ENCODE measurements at regions not wholly inside any gene's neighbourhood (a gene's known extent, or its start where the extent isn't known, plus 50 kb on each side); places are given as distances from the start of the nearest gene placed in this dataset.

GRCh38 chr3:76872999-76873398, 166.9 kb upstream of the ROBO2 start:
- no peak for DNase-seq (ENCODE audit: low read depth)

GRCh38 chr3:76873532-76874242, 166.2 kb upstream of the ROBO2 start:
- DNase-seq (ENCODE audit: low read depth), result no peak
- no peak for TF ChIP-seq CTCF (IDR thresholded peaks at IDR 0.05; ENCODE audit: insufficient read depth, low read depth, low read length, missing control alignments)

More at GRCh38 chr3:76872999-76873398, 166.9 kb upstream of the ROBO2 start:
- no peak for TF ChIP-seq CTCF (IDR thresholded peaks at IDR 0.05; ENCODE audit: insufficient read depth, low read depth, low read length, missing control alignments)
- H3K4me3 ChIP-seq (ENCODE audit: low read depth, low read length), result no peak overlapping the region

GRCh38 chr3:76879959-76880358, 159.9 kb upstream of the ROBO2 start:
- no peak for DNase-seq (ENCODE audit: low read depth)
- H3K4me3 ChIP-seq (ENCODE audit: low read depth, low read length), result no peak overlapping the region
- no peak for TF ChIP-seq CTCF (IDR thresholded peaks at IDR 0.05; ENCODE audit: insufficient read depth, low read depth, low read length, missing control alignments)

More at GRCh38 chr3:76873532-76874242, 166.2 kb upstream of the ROBO2 start:
- no peak overlapping the region for H3K4me3 ChIP-seq (ENCODE audit: low read depth, low read length)

GRCh38 chr3:76886761-76887500, 153.0 kb upstream of the ROBO2 start:
- TF ChIP-seq CTCF (IDR thresholded peaks at IDR 0.05; ENCODE audit: insufficient read depth, low read depth, low read length, missing control alignments), result no peak
- DNase-seq (ENCODE audit: low read depth), result no peak
- no peak overlapping the region for H3K4me3 ChIP-seq (ENCODE audit: low read depth, low read length)

- no peak overlapping the region for H3K4me3 ChIP-seq (ENCODE audit: low read depth, low read length)
- no peak for DNase-seq (ENCODE audit: low read depth)
- TF ChIP-seq CTCF (IDR thresholded peaks at IDR 0.05; ENCODE audit: insufficient read depth, low read depth, low read length, missing control alignments), result no peak
These were observed 151.0 kb upstream of the ROBO2 start for GRCh38 chr3:76888856-76889255.

GRCh38 chr3:76889911-76890310, 150.0 kb upstream of the ROBO2 start:
- no peak for TF ChIP-seq CTCF (IDR thresholded peaks at IDR 0.05; ENCODE audit: insufficient read depth, low read depth, low read length, missing control alignments)
- DNase-seq (ENCODE audit: low read depth), result no peak

More at GRCh38 chr3:76889911-76890310, 150.0 kb upstream of the ROBO2 start:
- H3K4me3 ChIP-seq (ENCODE audit: low read depth, low read length), result no peak overlapping the region
